Progenitor cell of endocrine pancreas (in vitro differentiated cells): ENCODE measurements at regions not wholly inside any gene's neighbourhood (a gene's known extent, or its start where the extent isn't known, plus 50 kb on each side); places are given as distances from the start of the nearest gene placed in this dataset.

Experiments used
- DNase-seq: peaks from one replicate; pipeline ENCODE4 v3.0.0; 2021; ENCODE audit warnings: low spot score; ENCODE audit not compliant: unreplicated experiment
- H3K27ac Mint-ChIP-seq: 2 replicates; pipeline ENCODE4 v1.8.0; 2021; ENCODE audit warnings: mild to moderate bottlenecking, moderate library complexity, mixed read lengths
- H3K27me3 Mint-ChIP-seq: 2 replicates; pipeline ENCODE4 v1.8.0; 2021; ENCODE audit warnings: mixed read lengths
- H3K36me3 Mint-ChIP-seq: 2 replicates; pipeline ENCODE4 v1.8.0; 2022; ENCODE audit warnings: mixed read lengths; ENCODE audit not compliant: insufficient read depth
- H3K4me1 Mint-ChIP-seq: 2 replicates; pipeline ENCODE4 v1.8.0; 2021; ENCODE audit warnings: low read depth, mixed read lengths
- H3K4me3 Mint-ChIP-seq: 2 replicates; pipeline ENCODE4 v1.8.0; 2021; ENCODE audit warnings: low read depth, mild to moderate bottlenecking, moderate library complexity, mixed read lengths
- H3K9me3 Mint-ChIP-seq: 2 replicates; pipeline ENCODE4 v1.8.0; 2021; ENCODE audit warnings: low read depth, mixed read lengths
- TF ChIP-seq, protein P1 (sequence below): fragments of 200-600 bp; sonication (generic); IDR thresholded peaks from one replicate; pipeline ENCODE4 v1.5.0; 2021; ENCODE audit warnings: antibody characterized with exemption, mild to moderate bottlenecking; ENCODE audit not compliant: unreplicated experiment

DNA sequence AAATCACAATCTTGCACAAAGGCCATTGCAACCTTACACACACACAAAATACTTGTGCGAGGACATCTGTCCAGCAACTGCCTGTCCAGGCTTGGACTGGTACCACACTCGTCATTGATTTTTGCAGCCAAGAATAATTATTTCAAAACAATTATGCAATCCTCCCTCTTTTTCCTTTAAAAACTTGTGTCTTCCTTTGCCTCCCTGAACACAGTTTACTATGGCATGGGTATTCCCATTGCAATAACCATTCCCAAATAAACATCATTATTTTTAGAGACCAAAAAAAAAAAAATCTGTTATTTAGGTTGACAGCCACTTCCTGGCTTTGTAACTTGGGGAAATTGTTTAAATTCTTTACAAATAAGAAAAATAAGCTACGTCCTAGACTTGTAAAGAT lies 54.0 kb downstream of the C11orf91 start:
- no peak overlapping the region for H3K4me3 Mint-ChIP-seq
- H3K27me3 Mint-ChIP-seq = no peaks in the 10 kb centered on the region
- H3K27ac Mint-ChIP-seq = no peak overlapping the region
- H3K9me3 Mint-ChIP-seq = no peaks in the 10 kb centered on the region
- no peak for DNase-seq
- TF ChIP-seq, protein P1, sequence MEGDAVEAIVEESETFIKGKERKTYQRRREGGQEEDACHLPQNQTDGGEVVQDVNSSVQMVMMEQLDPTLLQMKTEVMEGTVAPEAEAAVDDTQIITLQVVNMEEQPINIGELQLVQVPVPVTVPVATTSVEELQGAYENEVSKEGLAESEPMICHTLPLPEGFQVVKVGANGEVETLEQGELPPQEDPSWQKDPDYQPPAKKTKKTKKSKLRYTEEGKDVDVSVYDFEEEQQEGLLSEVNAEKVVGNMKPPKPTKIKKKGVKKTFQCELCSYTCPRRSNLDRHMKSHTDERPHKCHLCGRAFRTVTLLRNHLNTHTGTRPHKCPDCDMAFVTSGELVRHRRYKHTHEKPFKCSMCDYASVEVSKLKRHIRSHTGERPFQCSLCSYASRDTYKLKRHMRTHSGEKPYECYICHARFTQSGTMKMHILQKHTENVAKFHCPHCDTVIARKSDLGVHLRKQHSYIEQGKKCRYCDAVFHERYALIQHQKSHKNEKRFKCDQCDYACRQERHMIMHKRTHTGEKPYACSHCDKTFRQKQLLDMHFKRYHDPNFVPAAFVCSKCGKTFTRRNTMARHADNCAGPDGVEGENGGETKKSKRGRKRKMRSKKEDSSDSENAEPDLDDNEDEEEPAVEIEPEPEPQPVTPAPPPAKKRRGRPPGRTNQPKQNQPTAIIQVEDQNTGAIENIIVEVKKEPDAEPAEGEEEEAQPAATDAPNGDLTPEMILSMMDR = no peak
- H3K4me1 Mint-ChIP-seq = no peaks in the 10 kb centered on the region
- no peaks in the 10 kb centered on the region for H3K36me3 Mint-ChIP-seq

DNA sequence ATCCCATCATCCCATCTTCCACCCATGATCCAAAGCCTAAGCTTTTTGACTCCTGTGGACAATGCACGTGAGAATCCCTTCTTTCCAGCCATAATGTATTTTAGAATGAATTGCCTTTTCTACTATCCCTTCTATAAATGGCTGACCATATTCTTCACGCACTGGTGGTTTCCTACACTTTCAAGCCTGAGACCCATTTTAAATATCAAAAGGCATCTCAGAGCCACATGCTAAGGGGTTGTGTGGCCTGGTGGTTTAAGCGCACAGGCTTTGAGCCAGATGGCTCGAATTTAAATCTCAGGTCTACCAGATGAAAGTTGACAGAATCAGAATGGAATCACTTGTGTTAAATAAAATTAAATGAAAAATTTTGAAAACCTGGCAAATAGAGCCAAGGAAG lies 54.5 kb downstream of the C11orf91 start:
- Mint-ChIP-seq H3K36me3 (no peaks in the 10 kb centered on the region), H3K27ac (no peak overlapping the region), H3K9me3 (no peaks in the 10 kb centered on the region), H3K4me3 (no peak overlapping the region), H3K4me1 (no peaks in the 10 kb centered on the region), H3K27me3 (no peaks in the 10 kb centered on the region)
- no peak for DNase-seq
- TF ChIP-seq, protein P1 = no peak

DNA sequence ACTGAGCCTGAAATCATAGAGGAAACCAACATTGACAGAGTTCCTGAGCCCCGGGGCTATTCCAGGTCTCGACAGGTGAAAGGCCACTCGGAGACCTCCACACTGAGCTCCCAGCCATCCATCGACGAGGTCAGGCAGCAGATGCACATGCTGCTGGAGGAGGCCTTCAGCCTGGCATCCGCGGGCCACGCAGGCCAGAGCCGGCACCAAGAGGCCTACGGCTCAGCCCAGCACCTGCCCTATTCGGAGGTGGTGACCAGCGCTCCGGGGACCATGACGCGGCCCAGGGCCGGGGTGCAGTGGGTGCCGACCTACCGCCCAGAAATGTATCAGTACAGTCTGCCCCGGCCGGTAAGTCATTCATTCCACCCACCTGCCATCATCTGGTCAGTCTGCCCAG lies 54.9 kb downstream of the C11orf91 start:
- H3K9me3 Mint-ChIP-seq = no peaks in the 10 kb centered on the region

DNA sequence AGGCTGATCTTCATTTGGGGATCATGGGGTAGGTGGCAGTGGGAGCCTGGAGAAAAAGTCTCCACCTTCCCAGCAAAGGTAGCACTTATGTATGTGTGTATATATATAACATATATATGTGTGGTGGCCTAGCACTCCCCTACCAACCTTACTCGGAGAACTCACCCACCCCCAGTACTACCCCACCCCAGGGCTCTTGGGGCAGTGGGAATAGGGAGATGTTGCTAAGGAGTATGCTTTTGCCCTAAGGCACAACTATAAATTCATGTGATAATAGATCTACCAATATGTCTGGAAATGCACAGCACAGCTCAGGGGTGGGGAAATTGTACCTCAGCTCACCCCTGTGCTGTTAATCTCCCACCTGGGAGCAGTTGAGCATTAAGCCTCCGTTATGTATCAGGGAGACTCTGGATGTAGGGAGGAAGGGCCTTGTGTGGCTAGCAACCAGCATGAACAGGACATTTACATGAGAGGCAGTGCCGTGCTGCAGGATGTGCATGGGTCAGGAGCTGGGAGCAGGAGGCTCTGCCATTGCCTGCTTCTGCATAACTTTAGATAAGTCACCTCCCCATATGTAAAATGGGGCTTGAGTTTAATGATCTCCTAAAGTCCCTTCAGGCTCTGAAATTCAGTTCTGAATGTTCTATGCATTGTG lies 57.3 kb downstream of the C11orf91 start:
- DNase-seq = no peak
- Mint-ChIP-seq H3K27ac (no peak overlapping the region), H3K36me3 (peaks cover 3% of the 10 kb centered on the region), H3K27me3 (no peaks in the 10 kb centered on the region), H3K4me3 (no peak overlapping the region), H3K4me1 (no peaks in the 10 kb centered on the region), H3K9me3 (peaks cover 4% of the 10 kb centered on the region)
- TF ChIP-seq, protein P1 = no peak

More for the DNA sequence above, 54.9 kb downstream of the C11orf91 start:
- DNase-seq = no peak
- TF ChIP-seq, protein P1 = no peak
- Mint-ChIP-seq H3K27ac (no peak overlapping the region), H3K4me1 (no peaks in the 10 kb centered on the region), H3K4me3 (no peak overlapping the region), H3K36me3 (no peaks in the 10 kb centered on the region), H3K27me3 (no peaks in the 10 kb centered on the region)

DNA sequence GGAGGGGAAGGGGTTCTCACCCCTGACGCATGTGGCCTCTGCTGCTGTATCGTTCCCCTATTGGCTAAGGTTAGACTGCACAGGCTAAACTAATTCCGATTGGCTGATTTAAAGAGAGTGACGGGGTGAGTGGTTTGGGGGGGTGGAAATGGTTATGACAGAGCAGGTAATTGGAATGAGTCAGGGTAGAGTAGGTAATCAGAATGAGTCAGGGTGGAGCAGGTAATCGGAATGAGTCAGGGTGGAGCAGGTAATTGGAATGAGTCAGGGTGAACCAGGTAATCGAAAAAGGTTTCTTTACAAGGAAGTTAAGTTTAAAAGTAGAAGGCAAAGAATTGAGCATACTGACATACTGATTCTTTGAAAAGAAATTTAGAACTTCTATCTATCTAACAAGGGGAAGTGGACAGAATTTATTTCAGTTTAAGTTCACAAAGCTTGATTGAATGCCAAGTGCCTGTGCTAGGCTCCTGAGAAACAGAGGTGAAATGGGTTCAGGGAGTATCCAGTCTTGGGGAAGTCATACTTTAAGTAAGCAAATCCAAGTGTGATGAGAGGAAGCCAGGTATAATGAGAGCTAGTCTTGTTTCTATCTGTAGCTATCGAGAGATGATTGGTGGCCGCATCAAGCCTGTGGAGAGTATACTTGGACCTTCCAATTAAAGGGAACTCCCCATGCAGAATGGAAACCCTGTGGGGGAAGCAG lies 58.0 kb downstream of the C11orf91 start:
- Mint-ChIP-seq H3K36me3 (peaks cover 5% of the 10 kb centered on the region), H3K27ac (no peak overlapping the region), H3K9me3 (peaks cover 9% of the 10 kb centered on the region), H3K4me1 (no peaks in the 10 kb centered on the region), H3K4me3 (no peak overlapping the region), H3K27me3 (no peaks in the 10 kb centered on the region)
- TF ChIP-seq, protein P1 = no peak
- no peak for DNase-seq
